ENCODE measurements at regions not wholly inside any gene's neighbourhood (a gene's known extent, or its start where the extent isn't known, plus 50 kb on each side); places are given as distances from the start of the nearest gene placed in this dataset.

DNA sequence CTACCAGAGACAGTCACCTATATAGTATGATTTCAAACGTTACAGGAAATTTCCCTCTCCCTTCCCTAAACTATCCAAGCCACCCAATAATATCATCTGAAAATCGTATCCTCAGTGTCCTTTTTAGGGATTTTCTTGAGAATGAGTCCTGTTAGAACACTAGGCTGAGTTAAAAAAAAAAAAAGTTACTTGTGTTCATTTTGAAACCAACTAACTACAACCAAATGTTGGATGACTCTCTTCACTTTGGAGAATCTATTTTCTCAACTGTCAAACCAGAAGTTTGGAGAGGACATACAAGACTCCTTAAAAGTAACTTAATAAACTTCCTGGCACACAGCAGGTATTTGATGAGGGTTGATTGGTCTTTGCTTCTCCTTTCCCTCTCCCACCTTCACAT is 183.2 kb upstream of the SESN3 start:
- H3K4me2 ChIP-seq (ENCODE audit: insufficient read depth in 1 of 2, low read depth in 2 of 2, low read length in 2 of 2): no peak overlapping the region
- no peaks in the 10 kb centered on the region for H3K79me1 ChIP-seq (ENCODE audit: low read depth, low read length)
- no peak overlapping the region for H2BK15ac ChIP-seq (ENCODE audit: low read length)
- WGBS, 2 experiments (ENCODE audit: extremely low coverage in 1 of 2, insufficient coverage in 1 of 2, insufficient read length in 1 of 2, insufficient replicate concordance in 2 of 2, low coverage in 1 of 2, low lambda C conversion rate in 2 of 2, missing lambda C conversion rate in 1 of 2): 89% methylated on average over 2 of the region's 2 CpGs; no CpG with 5 or more reads in 1 of the 2 experiments
- H2AFZ ChIP-seq (ENCODE audit: low read length): no peak overlapping the region
- H4K91ac ChIP-seq (replicated peaks; ENCODE audit: insufficient read length, low read length): no peak overlapping the region
- H2BK120ac ChIP-seq (replicated peaks; ENCODE audit: low read depth, low read length): no peak overlapping the region
- ChIA-PET CTCF (ENCODE audit: partially characterized antibody) (interaction anchor here (1.3 kb wide), 1 partner anchor 131 kb away, joined by 3 read pairs; no protein-coding TSS in a partner anchor), POLR2A (ENCODE audit: partially characterized antibody) (no interaction called here)
- H3K27ac ChIP-seq (ENCODE audit: low read depth, low read length): no peak overlapping the region
- H3K23me2 ChIP-seq (ENCODE audit: low read depth, low read length): peaks cover 2% of the 10 kb centered on the region; the same call in 1 of the 2 replicates
- FAIRE-seq (no peak), DNase-seq (ENCODE audit: low read depth in 1 of 2, low spot score in 2 of 2) (no peak)
- no peak overlapping the region for H2BK5ac ChIP-seq (ENCODE audit: low read depth, low read length)
- no peak overlapping the region for H2BK20ac ChIP-seq (ENCODE audit: low read length)
- no peak overlapping the region for H3K9ac ChIP-seq (replicated peaks in 1 of 4; ENCODE audit: extremely low read depth in 1 of 4, low read depth in 3 of 4, low read length in 3 of 4)
- no peaks in the 10 kb centered on the region for H3K36me3 ChIP-seq (ENCODE audit: control insufficient read depth in 2 of 4, insufficient read depth in 4 of 4, low read length in 3 of 4)
- no peak overlapping the region for H3K18ac ChIP-seq (ENCODE audit: extremely low read depth, low read length)
- H2AK5ac ChIP-seq (ENCODE audit: low read depth, low read length): no peak overlapping the region
- no peaks in the 10 kb centered on the region for H3K27me3 ChIP-seq (replicated peaks in 1 of 4; ENCODE audit: control insufficient read depth in 3 of 4, extremely low read depth in 1 of 4, insufficient read depth in 3 of 4, low read length in 3 of 4)
- H2BK12ac ChIP-seq (ENCODE audit: low read depth, low read length): no peak overlapping the region
- no peaks in the 10 kb centered on the region for H3K9me3 ChIP-seq (ENCODE audit: insufficient read depth in 2 of 2, low read depth in 1 of 2, low read length in 1 of 2)
- no peak overlapping the region for H3K23ac ChIP-seq (ENCODE audit: insufficient read length)
- H3K79me2 ChIP-seq (ENCODE audit: control insufficient read depth in 1 of 2, insufficient read depth in 2 of 2, low read length in 2 of 2): no peaks in the 10 kb centered on the region
- no peak overlapping the region for H4K5ac ChIP-seq (ENCODE audit: insufficient read length, low read depth, low read length)
- H3K14ac ChIP-seq (ENCODE audit: insufficient read length): no peak overlapping the region
- no peak overlapping the region for H3K4ac ChIP-seq (replicated peaks; ENCODE audit: insufficient read length, low read depth, low read length)
- no peak overlapping the region for H4K8ac ChIP-seq (ENCODE audit: extremely low read depth, insufficient read depth, low read length)
- 0 out of 7 replicates have a peak, but pooled peaks cover 0 to 3% (median 0%) of the 10 kb centered on the region in 4 experiments for H3K4me1 ChIP-seq (replicated peaks in 1 of 4; ENCODE audit: control insufficient read depth in 3 of 4, insufficient read depth in 4 of 4, low read length in 3 of 4)
- no peak overlapping the region for H3K56ac ChIP-seq (replicated peaks; ENCODE audit: insufficient read length, low read depth, low read length)
- no peaks in the 10 kb centered on the region for H4K20me1 ChIP-seq (replicated peaks in 1 of 2; ENCODE audit: control insufficient read depth in 1 of 2, insufficient read depth in 2 of 2, low read length in 2 of 2)
- H3K4me3 ChIP-seq (ENCODE audit: extremely low read depth in 1 of 4, insufficient read depth in 2 of 4, low read depth in 3 of 4, low read length in 4 of 4): no peak overlapping the region
- no peak for TF ChIP-seq TCF12 (IDR thresholded peaks at IDR 0.05; ENCODE audit: low read depth, low read length)
- TF ChIP-seq BACH1 (IDR thresholded peaks at IDR 0.05; ENCODE audit: low read length): no peak
- TF ChIP-seq TBP (IDR thresholded peaks at IDR 0.05; ENCODE audit: low read depth, low read length): no peak
- TF ChIP-seq SAP30 (IDR thresholded peaks at IDR 0.05; ENCODE audit: insufficient read depth, insufficient replicate concordance, low read length): no peak
- TF ChIP-seq EGR1 (IDR thresholded peaks at IDR 0.05; ENCODE audit: borderline replicate concordance, low read depth, low read length): no peak
- TF ChIP-seq CHD1 (IDR thresholded peaks at IDR 0.05; ENCODE audit: low read depth, low read length): no peak
- TF ChIP-seq, protein P1, sequence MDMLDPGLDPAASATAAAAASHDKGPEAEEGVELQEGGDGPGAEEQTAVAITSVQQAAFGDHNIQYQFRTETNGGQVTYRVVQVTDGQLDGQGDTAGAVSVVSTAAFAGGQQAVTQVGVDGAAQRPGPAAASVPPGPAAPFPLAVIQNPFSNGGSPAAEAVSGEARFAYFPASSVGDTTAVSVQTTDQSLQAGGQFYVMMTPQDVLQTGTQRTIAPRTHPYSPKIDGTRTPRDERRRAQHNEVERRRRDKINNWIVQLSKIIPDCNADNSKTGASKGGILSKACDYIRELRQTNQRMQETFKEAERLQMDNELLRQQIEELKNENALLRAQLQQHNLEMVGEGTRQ (IDR thresholded peaks at IDR 0.05; ENCODE audit: low read length): no peak
- no peak for TF ChIP-seq CREB1 (IDR thresholded peaks at IDR 0.05)
- TF ChIP-seq BRCA1 (IDR thresholded peaks at IDR 0.05; ENCODE audit: low read depth, low read length): no peak
- TF ChIP-seq SIRT6 (IDR thresholded peaks at IDR 0.05; ENCODE audit: low read length): no peak
- no peak for TF ChIP-seq RBBP5 (IDR thresholded peaks at IDR 0.05; ENCODE audit: borderline replicate concordance, low read depth, low read length)
- TF ChIP-seq PHF8 (conservative IDR thresholded peaks at IDR 0.05; ENCODE audit: low read depth, low read length): no peak
- no peak for TF ChIP-seq RNF2 (IDR thresholded peaks at IDR 0.05; ENCODE audit: borderline replicate concordance, low read depth, low read length, missing control alignments, poor library complexity, severe bottlenecking)
